HFFc6 (cell line): ENCODE measurements at regions not wholly inside any gene's neighbourhood (a gene's known extent, or its start where the extent isn't known, plus 50 kb on each side); places are given as distances from the start of the nearest gene placed in this dataset.

Experiments
- DNase-seq: peaks from one replicate; pipeline ENCODE4 v3.0.0-alpha.2; 2018
- H3K27ac Mint-ChIP-seq: 2 replicates; pipeline ENCODE4 v1.8.0; 2020; ENCODE audit warnings: mild to moderate bottlenecking, mixed read lengths
- H3K27me3 Mint-ChIP-seq: 2 replicates; pipeline ENCODE4 v1.8.0; 2021; ENCODE audit warnings: mild to moderate bottlenecking, moderate library complexity, mixed read lengths; ENCODE audit not compliant: insufficient read depth
- H3K36me3 Mint-ChIP-seq: 2 replicates; pipeline ENCODE4 v1.8.0; 2021; ENCODE audit warnings: low read depth, mixed read lengths
- H3K4me1 Mint-ChIP-seq: 2 replicates; pipeline ENCODE4 v1.8.0; 2020; ENCODE audit warnings: low read depth, mixed read lengths
- H3K4me3 Mint-ChIP-seq: 2 replicates; pipeline ENCODE4 v1.8.0; 2020; ENCODE audit warnings: mild to moderate bottlenecking, moderate library complexity, mixed read lengths
- H3K9me3 Mint-ChIP-seq: 2 replicates; pipeline ENCODE4 v1.8.0; 2020; ENCODE audit warnings: mild to moderate bottlenecking, mixed read lengths
- TF ChIP-seq, protein P1 (sequence below): fragments of 200-600 bp; sonication (generic); IDR thresholded peaks from 2 replicates; pipeline ENCODE4 v1.5.0; 2021; ENCODE audit warnings: antibody characterized with exemption, mild to moderate bottlenecking

DNA sequence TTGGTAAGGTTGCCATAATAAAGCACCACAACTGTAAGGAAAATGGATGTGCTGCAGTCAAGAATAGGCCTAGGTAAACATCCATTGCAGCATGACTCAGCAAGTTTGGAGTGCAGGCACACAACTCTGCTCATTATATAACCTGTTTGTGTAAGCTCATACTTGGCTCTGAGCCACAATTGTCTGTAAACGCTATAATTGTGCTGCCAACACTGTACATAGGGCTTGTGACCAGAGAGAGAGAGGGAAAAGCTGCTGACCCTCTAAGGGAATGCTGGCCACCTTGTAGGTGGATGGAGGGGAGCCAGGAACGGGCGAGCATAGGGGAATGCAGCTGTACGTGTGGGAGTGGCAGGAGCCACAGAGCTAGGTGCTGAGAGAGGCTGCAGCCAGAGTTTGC lies 2186.5 kb upstream of the ACO1 start:
- H3K27me3 Mint-ChIP-seq = no peaks in the 10 kb centered on the region; the same call in 1 of the 2 replicates
- H3K36me3 Mint-ChIP-seq = no peaks in the 10 kb centered on the region
- TF ChIP-seq, protein P1, sequence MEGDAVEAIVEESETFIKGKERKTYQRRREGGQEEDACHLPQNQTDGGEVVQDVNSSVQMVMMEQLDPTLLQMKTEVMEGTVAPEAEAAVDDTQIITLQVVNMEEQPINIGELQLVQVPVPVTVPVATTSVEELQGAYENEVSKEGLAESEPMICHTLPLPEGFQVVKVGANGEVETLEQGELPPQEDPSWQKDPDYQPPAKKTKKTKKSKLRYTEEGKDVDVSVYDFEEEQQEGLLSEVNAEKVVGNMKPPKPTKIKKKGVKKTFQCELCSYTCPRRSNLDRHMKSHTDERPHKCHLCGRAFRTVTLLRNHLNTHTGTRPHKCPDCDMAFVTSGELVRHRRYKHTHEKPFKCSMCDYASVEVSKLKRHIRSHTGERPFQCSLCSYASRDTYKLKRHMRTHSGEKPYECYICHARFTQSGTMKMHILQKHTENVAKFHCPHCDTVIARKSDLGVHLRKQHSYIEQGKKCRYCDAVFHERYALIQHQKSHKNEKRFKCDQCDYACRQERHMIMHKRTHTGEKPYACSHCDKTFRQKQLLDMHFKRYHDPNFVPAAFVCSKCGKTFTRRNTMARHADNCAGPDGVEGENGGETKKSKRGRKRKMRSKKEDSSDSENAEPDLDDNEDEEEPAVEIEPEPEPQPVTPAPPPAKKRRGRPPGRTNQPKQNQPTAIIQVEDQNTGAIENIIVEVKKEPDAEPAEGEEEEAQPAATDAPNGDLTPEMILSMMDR = no peak
- no peak overlapping the region for H3K4me3 Mint-ChIP-seq
- peaks cover 16% of the 10 kb centered on the region for H3K9me3 Mint-ChIP-seq
- H3K4me1 Mint-ChIP-seq = no peaks in the 10 kb centered on the region
- DNase-seq = no peak
- H3K27ac Mint-ChIP-seq = no peak overlapping the region

DNA sequence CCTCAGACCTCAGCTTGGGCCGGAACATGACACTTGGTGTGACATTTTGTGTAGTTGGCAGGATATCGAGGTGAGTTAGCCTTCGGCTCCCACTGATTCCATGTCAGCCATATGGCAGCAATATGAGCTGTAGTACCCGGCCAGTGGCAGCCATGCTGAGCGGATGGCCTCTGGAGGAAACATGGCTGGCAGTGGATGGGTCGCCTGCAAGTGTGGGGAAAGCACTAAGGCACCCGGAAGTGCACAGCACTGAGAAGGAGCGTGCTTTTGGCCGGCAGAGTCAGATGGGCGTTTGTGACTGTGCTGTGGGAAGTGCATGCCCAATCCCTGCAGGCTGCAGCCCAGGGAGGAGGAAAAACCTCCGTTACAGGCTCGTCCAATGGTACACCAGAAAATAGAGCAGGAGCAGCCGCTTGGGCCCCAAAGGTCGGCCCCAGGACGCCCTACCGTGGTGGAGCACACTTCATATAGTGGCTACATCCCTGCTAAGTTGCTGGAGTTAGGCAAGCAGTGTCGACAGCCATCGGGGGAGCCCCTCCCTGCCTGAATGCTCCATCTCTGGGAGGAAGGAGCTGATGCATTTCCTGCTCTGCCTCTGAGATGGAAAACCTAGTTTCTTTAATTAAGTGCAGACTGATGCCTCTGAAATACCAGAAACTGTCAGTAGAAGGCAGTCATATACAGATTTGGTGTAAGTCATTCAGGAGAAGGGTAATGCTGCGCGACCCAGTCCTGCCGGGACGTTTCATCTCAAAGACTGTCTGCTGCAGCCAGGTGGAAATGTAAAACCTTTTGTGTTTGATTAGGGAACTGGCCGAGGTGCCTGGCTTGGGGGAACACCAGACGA lies 2185.8 kb upstream of the ACO1 start:
- TF ChIP-seq, protein P1 = no peak
- H3K27ac Mint-ChIP-seq = no peak overlapping the region
- H3K27me3 Mint-ChIP-seq = no peaks in the 10 kb centered on the region; the same call in 1 of the 2 replicates
- no peaks in the 10 kb centered on the region for H3K4me1 Mint-ChIP-seq
- H3K4me3 Mint-ChIP-seq = no peak overlapping the region
- H3K36me3 Mint-ChIP-seq = no peaks in the 10 kb centered on the region
- DNase-seq = no peak
- peaks cover 16% of the 10 kb centered on the region for H3K9me3 Mint-ChIP-seq

DNA sequence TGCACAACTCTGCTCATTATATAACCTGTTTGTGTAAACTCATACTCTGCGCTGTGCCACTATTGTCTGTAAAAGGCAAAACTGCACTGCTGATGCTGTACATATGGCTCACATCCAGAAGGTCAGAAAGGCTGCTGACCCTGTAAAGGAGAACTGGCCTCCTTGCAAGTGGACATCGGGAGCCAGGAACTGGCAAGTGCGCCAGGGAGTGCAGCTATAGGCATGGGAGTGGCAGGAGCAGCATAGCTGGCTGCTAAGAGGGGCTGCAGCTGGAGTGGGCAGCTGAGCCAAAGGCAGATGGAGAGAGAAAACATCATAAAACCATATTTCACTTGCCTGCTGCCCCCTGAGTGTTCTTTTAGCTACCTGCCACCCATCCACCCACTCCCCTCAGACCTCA lies 2183.4 kb upstream of the ACO1 start:
- H3K4me1 Mint-ChIP-seq = no peaks in the 10 kb centered on the region
- H3K27me3 Mint-ChIP-seq = no peaks in the 10 kb centered on the region; the same call in 1 of the 2 replicates
- no peaks in the 10 kb centered on the region for H3K36me3 Mint-ChIP-seq
- TF ChIP-seq, protein P1 = no peak
- H3K9me3 Mint-ChIP-seq = peaks cover 19% of the 10 kb centered on the region
- no peak overlapping the region for H3K27ac Mint-ChIP-seq
- no peak for DNase-seq
- H3K4me3 Mint-ChIP-seq = no peak overlapping the region

DNA sequence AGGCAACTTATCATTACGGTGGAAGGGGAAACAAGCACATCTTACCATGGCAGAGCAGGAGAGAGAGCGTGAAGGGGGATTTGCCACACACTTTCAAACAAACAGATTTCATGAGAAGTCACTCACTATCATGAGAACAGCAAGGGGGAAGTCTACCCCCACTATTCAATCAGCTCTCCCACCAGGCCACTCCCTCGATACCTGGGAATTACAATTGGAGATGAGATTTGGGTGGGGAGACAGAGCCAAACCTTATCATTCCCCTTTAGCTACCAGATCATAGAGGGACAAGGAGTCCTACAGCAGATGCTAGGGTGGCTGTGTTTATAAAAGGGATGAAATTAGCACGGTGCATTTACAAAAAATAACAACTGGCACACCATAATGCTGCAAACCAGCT lies 2149.4 kb upstream of the ACO1 start:
- no peak for DNase-seq
- no peaks in the 10 kb centered on the region for H3K4me1 Mint-ChIP-seq
- H3K27me3 Mint-ChIP-seq = no peaks in the 10 kb centered on the region; the same call in 1 of the 2 replicates
- no peak overlapping the region for H3K4me3 Mint-ChIP-seq
- no peak overlapping the region for H3K27ac Mint-ChIP-seq
- TF ChIP-seq, protein P1 = no peak
- no peaks in the 10 kb centered on the region; the same call in 1 of the 2 replicates for H3K9me3 Mint-ChIP-seq
- no peaks in the 10 kb centered on the region for H3K36me3 Mint-ChIP-seq

DNA sequence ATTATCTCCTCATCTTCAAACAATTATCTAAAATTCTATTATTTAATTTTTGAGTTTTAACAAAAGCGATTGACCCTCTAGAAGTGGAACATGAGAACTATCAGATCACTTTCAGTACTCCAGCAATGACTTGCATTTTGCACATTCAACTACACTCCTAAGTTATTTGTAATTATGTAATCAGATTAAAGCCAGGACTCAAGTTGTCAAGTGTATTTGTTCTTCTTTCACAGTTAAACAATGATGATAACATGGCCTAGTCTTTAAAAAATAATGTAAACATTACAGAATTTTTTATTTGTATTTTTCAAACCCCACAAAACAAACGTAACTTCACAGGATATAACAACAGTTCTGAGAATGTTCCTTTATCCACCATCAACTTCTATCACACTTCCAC lies 2148.9 kb upstream of the ACO1 start:
- peaks cover under 1% of the 10 kb centered on the region; the same call in 1 of the 2 replicates for H3K9me3 Mint-ChIP-seq
- no peak overlapping the region for H3K4me3 Mint-ChIP-seq
- no peaks in the 10 kb centered on the region for H3K4me1 Mint-ChIP-seq
- no peak overlapping the region for H3K27ac Mint-ChIP-seq
- no peaks in the 10 kb centered on the region; the same call in 1 of the 2 replicates for H3K27me3 Mint-ChIP-seq
- H3K36me3 Mint-ChIP-seq = no peaks in the 10 kb centered on the region
- no peak for DNase-seq
- TF ChIP-seq, protein P1 = no peak
